ENCODE measurements at regions not wholly inside any gene's neighbourhood (a gene's known extent, or its start where the extent isn't known, plus 50 kb on each side); places are given as distances from the start of the nearest gene placed in this dataset.

- ATAC-seq = no peak
- Mint-ChIP-seq H3K27ac (no peak overlapping the region), H3K27me3 (peaks cover 16% of the 10 kb centered on the region), H3K4me3 (no peak overlapping the region), H3K9me3 (ENCODE audit: low read depth) (no peaks in the 10 kb centered on the region), H3K4me1 (no peaks in the 10 kb centered on the region), H3K36me3 (ENCODE audit: low read depth) (no peaks in the 10 kb centered on the region)
- POLR2A ChIA-PET = no interaction called here
- no peak for DNase-seq
- CTCF ChIA-PET = interaction anchor here (0.6 kb wide), 1 partner anchor 12 kb away, joined by 3 read pairs; no protein-coding TSS in a partner anchor
- intact Hi-C loops (cut with DNase I, micrococcal nuclease) = no loop called here
Observed at GRCh38 chr6:71035871-71036270, 79.0 kb upstream of the B3GAT2 start.

DNA sequence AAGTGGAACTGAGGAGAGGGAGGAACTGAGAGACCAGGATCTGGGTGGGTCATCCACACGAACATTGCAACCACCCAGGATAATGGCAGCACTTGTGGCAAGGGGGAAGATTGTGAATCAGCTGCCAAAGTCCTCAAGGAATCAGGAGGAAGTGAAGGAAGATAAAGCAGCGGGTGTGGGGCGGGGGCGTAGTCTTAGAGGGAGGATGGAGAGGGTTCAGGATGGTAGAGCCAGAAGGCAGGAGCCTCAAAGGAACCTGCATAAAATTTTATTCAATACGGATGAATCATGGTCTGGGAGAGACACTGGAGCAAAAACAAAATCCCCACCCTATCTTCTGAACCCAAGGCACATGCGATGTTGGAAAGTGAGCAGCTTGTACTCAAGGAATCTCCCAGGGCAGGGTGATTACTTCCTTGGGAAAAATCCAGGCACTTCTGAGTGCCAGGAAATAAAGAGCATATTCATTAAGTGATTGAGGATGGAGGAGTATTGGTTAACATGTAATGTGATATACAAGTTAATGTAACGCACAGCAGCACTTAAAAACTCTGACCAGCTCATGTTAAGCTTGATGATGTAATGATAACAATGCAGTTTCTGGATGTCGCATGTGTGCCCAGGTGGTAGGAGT is 82.0 kb upstream of the B3GAT2 start:
- Mint-ChIP-seq H3K4me3 (no peak overlapping the region), H3K27ac (no peak overlapping the region), H3K36me3 (ENCODE audit: low read depth) (no peaks in the 10 kb centered on the region), H3K4me1 (no peaks in the 10 kb centered on the region), H3K27me3 (peaks cover 10% of the 10 kb centered on the region), H3K9me3 (ENCODE audit: low read depth) (no peaks in the 10 kb centered on the region)
- intact Hi-C loops (cut with DNase I, micrococcal nuclease) = no loop called here
- ATAC-seq (no peak), DNase-seq (no peak)
- POLR2A ChIA-PET = no interaction called here
- CTCF ChIA-PET = no interaction called here

GRCh38 chr6:71040043-71040442 is 83.2 kb upstream of the B3GAT2 start:
- Mint-ChIP-seq H3K4me3 (no peak overlapping the region), H3K9me3 (ENCODE audit: low read depth) (no peaks in the 10 kb centered on the region), H3K27me3 (peaks cover 8% of the 10 kb centered on the region), H3K4me1 (no peaks in the 10 kb centered on the region), H3K36me3 (ENCODE audit: low read depth) (no peaks in the 10 kb centered on the region), H3K27ac (no peak overlapping the region)
- ChIA-PET POLR2A (no interaction called here), CTCF (interaction anchor here (0.6 kb wide), 1 partner anchor 28 kb away, joined by 3 read pairs; no protein-coding TSS in a partner anchor)
- DNase-seq (no peak), ATAC-seq (no peak)
- intact Hi-C loops (cut with DNase I, micrococcal nuclease) = no loop called here

DNA sequence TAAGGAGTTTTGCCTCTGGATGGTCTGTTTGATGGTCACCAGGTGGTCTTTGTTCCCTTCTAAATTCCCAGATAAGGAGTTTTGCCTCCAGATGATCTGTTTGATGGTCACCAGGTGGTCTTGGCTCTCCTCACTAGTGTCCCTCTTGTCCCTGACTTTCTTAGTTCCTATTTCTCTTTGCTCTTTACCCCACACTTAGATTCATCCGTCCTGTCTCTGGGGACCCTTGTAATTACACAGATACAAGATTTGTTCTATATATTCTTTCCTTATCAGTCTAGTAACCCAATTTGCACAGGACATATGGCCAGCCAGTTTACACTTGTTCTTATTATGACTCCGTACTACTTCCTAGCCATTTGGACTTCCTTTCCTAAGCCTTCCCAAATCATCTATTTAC is 84.0 kb upstream of the B3GAT2 start:
- Mint-ChIP-seq H3K27ac (no peak overlapping the region), H3K4me3 (no peak overlapping the region), H3K36me3 (ENCODE audit: low read depth) (no peaks in the 10 kb centered on the region), H3K4me1 (no peaks in the 10 kb centered on the region), H3K9me3 (ENCODE audit: low read depth) (no peaks in the 10 kb centered on the region), H3K27me3 (peaks cover 3% of the 10 kb centered on the region)
- intact Hi-C loops (cut with DNase I, micrococcal nuclease) = no loop called here
- ATAC-seq = no peak
- ChIA-PET CTCF (no interaction called here), POLR2A (no interaction called here)
- no peak for DNase-seq

- ChIA-PET CTCF (interaction anchor here (1.5 kb wide), 1 partner anchor 306 kb away, joined by 3 read pairs; no protein-coding TSS in a partner anchor), POLR2A (no interaction called here)
- intact Hi-C loops (cut with DNase I, micrococcal nuclease) = no loop called here
- H3K36me3 Mint-ChIP-seq (ENCODE audit: low read depth) = no peaks in the 10 kb centered on the region
- no peaks in the 10 kb centered on the region for H3K9me3 Mint-ChIP-seq (ENCODE audit: low read depth)
- ATAC-seq = no peak
- H3K27me3 Mint-ChIP-seq = no peaks in the 10 kb centered on the region
- H3K4me3 Mint-ChIP-seq = no peak overlapping the region
- no peak for DNase-seq
- H3K4me1 Mint-ChIP-seq = no peaks in the 10 kb centered on the region
- H3K27ac Mint-ChIP-seq = no peak overlapping the region
Observed at GRCh38 chr6:71043902-71044301, 87.0 kb upstream of the B3GAT2 start.

- DNase-seq (no peak), ATAC-seq (no peak)
- Mint-ChIP-seq H3K27me3 (no peaks in the 10 kb centered on the region), H3K27ac (no peak overlapping the region), H3K4me3 (no peak overlapping the region), H3K36me3 (ENCODE audit: low read depth) (no peaks in the 10 kb centered on the region), H3K9me3 (ENCODE audit: low read depth) (no peaks in the 10 kb centered on the region), H3K4me1 (no peaks in the 10 kb centered on the region)
- intact Hi-C loops (cut with DNase I, micrococcal nuclease) = no loop called here
- POLR2A ChIA-PET = no interaction called here
- CTCF ChIA-PET = no interaction called here
Observed at GRCh38 chr6:71044753-71045152, 87.9 kb upstream of the B3GAT2 start.

GRCh38 chr6:71045296-71045695 is 88.4 kb upstream of the B3GAT2 start:
- H3K27me3 Mint-ChIP-seq = no peaks in the 10 kb centered on the region
- no peaks in the 10 kb centered on the region for H3K36me3 Mint-ChIP-seq (ENCODE audit: low read depth)
- POLR2A ChIA-PET = no interaction called here
- H3K4me1 Mint-ChIP-seq = no peaks in the 10 kb centered on the region
- H3K4me3 Mint-ChIP-seq = no peak overlapping the region
- CTCF ChIA-PET = no interaction called here
- intact Hi-C loops (cut with DNase I, micrococcal nuclease) = no loop called here
- H3K9me3 Mint-ChIP-seq (ENCODE audit: low read depth) = no peaks in the 10 kb centered on the region
- DNase-seq = no peak
- no peak for ATAC-seq
- no peak overlapping the region for H3K27ac Mint-ChIP-seq

- ATAC-seq (no peak), DNase-seq (no peak)
- Mint-ChIP-seq H3K27me3 (no peaks in the 10 kb centered on the region), H3K36me3 (ENCODE audit: low read depth) (no peaks in the 10 kb centered on the region), H3K9me3 (ENCODE audit: low read depth) (no peaks in the 10 kb centered on the region), H3K4me3 (no peak overlapping the region), H3K27ac (no peak overlapping the region), H3K4me1 (no peaks in the 10 kb centered on the region)
- CTCF ChIA-PET = no interaction called here
- intact Hi-C loops (cut with DNase I, micrococcal nuclease) = no loop called here
- POLR2A ChIA-PET = no interaction called here
Observed at GRCh38 chr6:71047417-71047816, 90.6 kb upstream of the B3GAT2 start.

GRCh38 chr6:71048320-71049164 is 91.7 kb upstream of the B3GAT2 start:
- no peaks in the 10 kb centered on the region for H3K4me1 Mint-ChIP-seq
- H3K36me3 Mint-ChIP-seq (ENCODE audit: low read depth) = no peaks in the 10 kb centered on the region
- H3K4me3 Mint-ChIP-seq = no peak overlapping the region
- no peak for ATAC-seq
- no peaks in the 10 kb centered on the region for H3K27me3 Mint-ChIP-seq
- ChIA-PET CTCF (no interaction called here), POLR2A (no interaction called here)
- H3K27ac Mint-ChIP-seq = no peak overlapping the region
- intact Hi-C loops (cut with DNase I, micrococcal nuclease) = no loop called here
- DNase-seq = no peak
- H3K9me3 Mint-ChIP-seq (ENCODE audit: low read depth) = no peaks in the 10 kb centered on the region

DNA sequence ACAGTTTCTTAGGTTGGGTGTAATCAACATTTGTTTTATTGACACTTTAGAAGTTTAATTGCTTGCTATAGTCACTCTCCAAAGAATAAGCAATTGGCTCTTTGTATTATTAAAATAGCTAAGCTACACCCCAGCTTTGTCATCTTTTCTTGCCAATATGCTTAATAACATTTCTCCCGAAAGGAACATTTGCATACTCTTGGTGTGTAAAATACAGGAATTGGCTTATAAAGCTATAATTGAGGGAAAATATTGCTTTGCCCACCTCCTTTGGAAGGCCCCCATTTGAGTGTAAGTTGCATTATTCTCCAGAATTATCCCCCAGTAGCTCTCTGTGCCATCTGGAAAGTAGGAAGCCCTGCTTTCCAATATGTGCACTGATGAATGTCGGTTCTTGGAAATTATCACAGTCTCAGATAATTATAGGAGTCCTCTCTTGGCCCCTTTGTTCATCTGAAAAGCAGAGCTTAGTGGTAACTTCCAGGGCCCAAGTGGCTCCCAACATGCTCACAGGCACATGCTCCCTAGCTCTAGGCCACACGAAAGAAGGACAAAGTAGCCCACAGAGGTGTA is 92.4 kb upstream of the B3GAT2 start:
- H3K36me3 Mint-ChIP-seq (ENCODE audit: low read depth) = no peaks in the 10 kb centered on the region
- DNase-seq (no peak), ATAC-seq (no peak)
- H3K4me1 Mint-ChIP-seq = no peaks in the 10 kb centered on the region
- no peaks in the 10 kb centered on the region for H3K27me3 Mint-ChIP-seq
- ChIA-PET CTCF (no interaction called here), POLR2A (no interaction called here)
- no peaks in the 10 kb centered on the region for H3K9me3 Mint-ChIP-seq (ENCODE audit: low read depth)
- H3K4me3 Mint-ChIP-seq = no peak overlapping the region
- H3K27ac Mint-ChIP-seq = no peak overlapping the region
- intact Hi-C loops (cut with DNase I, micrococcal nuclease) = no loop called here

DNA sequence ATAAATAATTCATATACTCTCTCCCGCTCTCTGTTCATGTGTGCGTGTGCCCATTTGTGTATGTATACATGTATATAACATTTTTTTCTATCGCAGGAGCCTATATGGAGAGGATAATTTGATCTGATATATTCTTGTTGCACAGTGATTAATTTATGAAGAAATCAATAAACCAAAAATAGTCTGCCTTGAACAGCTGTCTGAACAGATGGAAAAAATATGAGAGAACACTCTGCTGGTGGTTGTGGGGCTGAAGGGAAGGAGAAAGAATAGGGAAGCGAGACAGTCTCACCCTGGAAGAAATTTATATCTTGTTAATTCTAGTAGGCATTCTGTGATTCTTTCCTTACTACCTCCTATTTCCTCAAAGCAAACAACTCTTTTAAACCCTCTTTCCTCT is 96.6 kb upstream of the B3GAT2 start:
- H3K4me3 Mint-ChIP-seq = no peak overlapping the region
- intact Hi-C loops (cut with DNase I, micrococcal nuclease) = no loop called here
- POLR2A ChIA-PET = no interaction called here
- no peak for ATAC-seq
- H3K9me3 Mint-ChIP-seq (ENCODE audit: low read depth) = no peaks in the 10 kb centered on the region
- no peaks in the 10 kb centered on the region for H3K36me3 Mint-ChIP-seq (ENCODE audit: low read depth)
- H3K27me3 Mint-ChIP-seq = no peaks in the 10 kb centered on the region
- no peak for DNase-seq
- H3K27ac Mint-ChIP-seq = no peak overlapping the region
- H3K4me1 Mint-ChIP-seq = no peaks in the 10 kb centered on the region
- CTCF ChIA-PET = no interaction called here

- Mint-ChIP-seq H3K4me3 (no peak overlapping the region), H3K36me3 (ENCODE audit: low read depth) (no peaks in the 10 kb centered on the region), H3K27me3 (no peaks in the 10 kb centered on the region), H3K4me1 (no peaks in the 10 kb centered on the region), H3K27ac (no peak overlapping the region), H3K9me3 (ENCODE audit: low read depth) (no peaks in the 10 kb centered on the region)
- ChIA-PET POLR2A (no interaction called here), CTCF (interaction anchor here (0.9 kb wide), 1 partner anchor 86 kb away, joined by 4 read pairs; no protein-coding TSS in a partner anchor)
- ATAC-seq (no peak), DNase-seq (no peak)
- intact Hi-C loops (cut with DNase I, micrococcal nuclease) = no loop called here
Observed at GRCh38 chr6:71056656-71057055, 99.8 kb upstream of the B3GAT2 start.
